Liver (tissue), 8 donors: ENCODE measurements at regions not wholly inside any gene's neighbourhood (a gene's known extent, or its start where the extent isn't known, plus 50 kb on each side); places are given as distances from the start of the nearest gene placed in this dataset.

Source experiments
- DNase-seq: peaks from one replicate; pipeline ENCODE4 v3.0.0-alpha.2; 2017; ENCODE audit warnings: low spot score
- H3K27ac ChIP-seq, 2 donors: one replicate each; pipeline ENCODE4 v1.7.0; 2013; ENCODE audit warnings: inconsistent platforms in 2 of 2, low read length in 2 of 2, control low read depth in 1 of 2, low read depth in 1 of 2, mild to moderate bottlenecking in 1 of 2
- H3K27me3 ChIP-seq, 4 donors: one replicate each; pipeline versions ENCODE4 v1.6.1 to v1.7.0; 2013; ENCODE audit warnings: low read length in 3 of 4, inconsistent platforms in 1 of 4, mild to moderate bottlenecking in 1 of 4, moderate library complexity in 1 of 4; ENCODE audit not compliant: control insufficient read depth in 4 of 4, insufficient read depth in 4 of 4
- H3K36me3 ChIP-seq, 4 donors: one replicate each; pipeline versions ENCODE4 v1.6.1 to v1.7.0; 2013; ENCODE audit warnings: low read length in 3 of 4, mild to moderate bottlenecking in 3 of 4, low read depth in 1 of 4, moderate library complexity in 1 of 4; ENCODE audit not compliant: control insufficient read depth in 4 of 4, insufficient read depth in 3 of 4
- H3K4me1 ChIP-seq, 4 donors: one replicate each; pipeline versions ENCODE4 v1.6.1 to v1.7.0; 2013; ENCODE audit warnings: low read length in 3 of 4, mild to moderate bottlenecking in 3 of 4, moderate library complexity in 1 of 4; ENCODE audit not compliant: control insufficient read depth in 4 of 4, insufficient read depth in 4 of 4
- H3K4me3 ChIP-seq, 3 donors: one replicate each; pipeline versions ENCODE4 v1.6.1 to v1.7.0; 2013; ENCODE audit warnings: low read length in 3 of 3, control low read depth in 1 of 3, low read depth in 1 of 3, mild to moderate bottlenecking in 1 of 3
- H3K9ac ChIP-seq, 2 donors: one replicate each; pipeline ENCODE4 v1.7.0; 2013; ENCODE audit warnings: low read length in 2 of 2, mild to moderate bottlenecking in 2 of 2, moderate library complexity in 2 of 2, control low read depth in 1 of 2, low read depth in 1 of 2
- H3K9me3 ChIP-seq, 4 donors: one replicate each; pipeline versions ENCODE4 v1.6.1 to v1.7.0; 2013; ENCODE audit warnings: low read length in 3 of 4; ENCODE audit not compliant: control insufficient read depth in 4 of 4
- ATF3 ChIP-seq: IDR thresholded peaks from 2 replicates; pipeline ENCODE4 v1.6.1; 2016; ENCODE audit warnings: antibody characterized with exemption
- CTCF ChIP-seq: fragments of 150-350 bp; IDR thresholded peaks from 2 replicates; pipeline ENCODE4 v1.5.1; 2017; ENCODE audit warnings: improper control_type of control experiment, low read depth, low read length; ENCODE audit not compliant: missing input control
- EGR1 ChIP-seq, 2 donors: IDR thresholded peaks; 2 replicates each; pipeline ENCODE4 v1.6.1; 2016 to 2018; ENCODE audit warnings: antibody characterized with exemption in 2 of 2, low read depth in 2 of 2
- FOXA1 ChIP-seq: IDR thresholded peaks from 2 replicates; pipeline ENCODE4 v1.6.1; 2016; ENCODE audit warnings: antibody characterized with exemption
- FOXA2 ChIP-seq: IDR thresholded peaks from 2 replicates; pipeline ENCODE4 v1.6.1; 2016; ENCODE audit warnings: antibody characterized with exemption
- GABPA ChIP-seq, 2 donors: IDR thresholded peaks in 1 of 2; conservative IDR thresholded peaks in 1 of 2; 2 replicates each; pipeline ENCODE4 v1.6.1; 2016; ENCODE audit warnings: antibody characterized with exemption in 2 of 2, mild to moderate bottlenecking in 1 of 2, moderate library complexity in 1 of 2
- HNF4A ChIP-seq, 2 donors: conservative IDR thresholded peaks; 2 replicates each; pipeline ENCODE4 v1.6.1; 2016; ENCODE audit warnings: antibody characterized with exemption in 2 of 2, mild to moderate bottlenecking in 2 of 2
- HNF4G ChIP-seq: IDR thresholded peaks from 2 replicates; pipeline ENCODE4 v1.6.1; 2016; ENCODE audit warnings: antibody characterized with exemption
- JUND ChIP-seq, 2 donors: IDR thresholded peaks; 2 replicates each; pipeline ENCODE4 v1.6.1; 2016; ENCODE audit warnings: antibody characterized with exemption in 2 of 2
- MAX ChIP-seq: IDR thresholded peaks from 2 replicates; pipeline ENCODE4 v1.6.1; 2016; ENCODE audit warnings: antibody characterized with exemption
- NR2F2 ChIP-seq: IDR thresholded peaks from 2 replicates; pipeline ENCODE4 v1.6.1; 2016; ENCODE audit warnings: antibody characterized with exemption
- RAD21 ChIP-seq, 2 donors: IDR thresholded peaks; 2 replicates each; pipeline ENCODE4 v1.6.1; 2016; ENCODE audit warnings: antibody characterized with exemption in 2 of 2, mild to moderate bottlenecking in 2 of 2
- REST ChIP-seq: IDR thresholded peaks from 2 replicates; pipeline ENCODE4 v1.6.1; 2016; ENCODE audit warnings: antibody characterized with exemption, mild to moderate bottlenecking
- SP1 ChIP-seq: IDR thresholded peaks from 2 replicates; pipeline ENCODE4 v1.6.1; 2018; ENCODE audit warnings: antibody characterized with exemption, mild to moderate bottlenecking
- TAF1 ChIP-seq: conservative IDR thresholded peaks from 2 replicates; pipeline ENCODE4 v1.6.1; 2016; ENCODE audit warnings: antibody characterized with exemption, mild to moderate bottlenecking
- YY1 ChIP-seq: IDR thresholded peaks from 2 replicates; pipeline ENCODE4 v1.6.1; 2016; ENCODE audit warnings: antibody characterized with exemption, mild to moderate bottlenecking
- ZBTB33 ChIP-seq: IDR thresholded peaks from 2 replicates; pipeline ENCODE4 v1.6.1; 2016; ENCODE audit warnings: antibody characterized with exemption
- WGBS: extraction: QIAGEN DNeasy Blood & Tissue Kit; methylation state at CpG from one replicate; pipeline ENCODE4 v1.1.7; 2013; 5-methylcytosine and 5-hydroxymethylcytosine counted together
- donor health status: healthy.
- donor health status: healthy.
- donor health status: healthy.
- donor health status: healthy.
- donor health status: healthy.

- no peak for DNase-seq
- Histone ChIP-seq H3K4me3 (no peak overlapping the region), H3K9me3 (no peaks in the 10 kb centered on the region), H3K4me1 (no peaks in the 10 kb centered on the region), H3K9ac (no peak overlapping the region), H3K27me3 (peaks cover 0 to 2% (median 0%) of the 10 kb centered on the region in 4 donors), H3K36me3 (no peaks in the 10 kb centered on the region), H3K27ac (no peak overlapping the region)
- TF ChIP-seq RAD21 (IDR thresholded peaks at IDR 0.05) = no peak
- TF ChIP-seq NR2F2 = no peak
- TF ChIP-seq MAX = no peak
- no peak for TF ChIP-seq FOXA1
- no peak for TF ChIP-seq SP1
- no peak for TF ChIP-seq JUND (IDR thresholded peaks at IDR 0.05)
- TF ChIP-seq TAF1 = no peak
- WGBS = 76% methylated on average over 3 of the region's 3 CpGs
Measured at GRCh38 chr18:29087616-29088246, 910.8 kb upstream of the CDH2 start.

GRCh38 chr18:29084120-29084519, 907.2 kb upstream of the CDH2 start:
- H3K9me3 ChIP-seq = no peaks in the 10 kb centered on the region
- no peak overlapping the region for H3K27ac ChIP-seq
- H3K27me3 ChIP-seq = peaks cover 0 to 2% (median 0%) of the 10 kb centered on the region in 4 donors
- TF ChIP-seq YY1 = no peak
- no peak for TF ChIP-seq FOXA2
- TF ChIP-seq FOXA1 = no peak
- TF ChIP-seq EGR1 (IDR thresholded peaks at IDR 0.05; ENCODE audit: low read depth in 2 of 2) = no peak
- TF ChIP-seq REST = no peak
- no peak for TF ChIP-seq MAX
- TF ChIP-seq JUND (IDR thresholded peaks at IDR 0.05) = no peak
- no peak for TF ChIP-seq ZBTB33
- TF ChIP-seq ATF3 = no peak
- no peak for TF ChIP-seq CTCF
- TF ChIP-seq SP1 = no peak
- TF ChIP-seq GABPA (IDR thresholded peaks at IDR 0.05 in 1 of 2, conservative IDR thresholded peaks at IDR 0.05 in 1 of 2) = no peak
- no peak for TF ChIP-seq HNF4A (conservative IDR thresholded peaks at IDR 0.05)
- TF ChIP-seq NR2F2 = no peak
- no peak for TF ChIP-seq HNF4G
- no peak for TF ChIP-seq RAD21 (IDR thresholded peaks at IDR 0.05)
- TF ChIP-seq TAF1 = no peak
- H3K4me1 ChIP-seq = no peaks in the 10 kb centered on the region
- H3K9ac ChIP-seq = no peak overlapping the region
- H3K4me3 ChIP-seq = no peak overlapping the region
- DNase-seq = no peak
- no peaks in the 10 kb centered on the region for H3K36me3 ChIP-seq
